ENCODE measurements at regions not wholly inside any gene's neighbourhood (a gene's known extent, or its start where the extent isn't known, plus 50 kb on each side); places are given as distances from the start of the nearest gene placed in this dataset.

DNA sequence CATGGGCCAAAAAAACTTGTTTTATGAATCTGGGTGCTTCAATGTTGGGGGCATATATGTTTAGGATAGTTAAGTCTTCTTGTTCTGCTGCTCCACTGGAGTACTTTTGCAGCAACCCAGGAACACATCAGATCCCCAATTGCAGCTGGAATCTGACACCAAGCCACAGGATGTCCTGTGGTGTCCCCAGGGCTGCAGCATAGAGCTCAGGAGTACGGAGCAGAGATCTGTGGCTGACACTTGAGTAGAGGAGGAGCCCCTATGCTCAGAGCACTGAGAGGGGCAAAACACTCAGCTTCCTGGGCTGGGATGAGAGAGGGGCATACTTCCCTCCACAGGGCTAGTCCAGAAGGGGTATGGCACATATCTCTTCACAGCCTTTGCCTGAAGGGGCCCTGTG, 138.9 kb upstream of the ERBB4 start:
- TF ChIP-seq POLR2AphosphoS5 (IDR thresholded peaks at IDR 0.05; ENCODE audit: low read depth) (no peak), CREB1 (CRISPR knock-in tag; IDR thresholded peaks at IDR 0.05; ENCODE audit: low read depth) (no peak)
- TF ChIP-seq, protein P1, sequence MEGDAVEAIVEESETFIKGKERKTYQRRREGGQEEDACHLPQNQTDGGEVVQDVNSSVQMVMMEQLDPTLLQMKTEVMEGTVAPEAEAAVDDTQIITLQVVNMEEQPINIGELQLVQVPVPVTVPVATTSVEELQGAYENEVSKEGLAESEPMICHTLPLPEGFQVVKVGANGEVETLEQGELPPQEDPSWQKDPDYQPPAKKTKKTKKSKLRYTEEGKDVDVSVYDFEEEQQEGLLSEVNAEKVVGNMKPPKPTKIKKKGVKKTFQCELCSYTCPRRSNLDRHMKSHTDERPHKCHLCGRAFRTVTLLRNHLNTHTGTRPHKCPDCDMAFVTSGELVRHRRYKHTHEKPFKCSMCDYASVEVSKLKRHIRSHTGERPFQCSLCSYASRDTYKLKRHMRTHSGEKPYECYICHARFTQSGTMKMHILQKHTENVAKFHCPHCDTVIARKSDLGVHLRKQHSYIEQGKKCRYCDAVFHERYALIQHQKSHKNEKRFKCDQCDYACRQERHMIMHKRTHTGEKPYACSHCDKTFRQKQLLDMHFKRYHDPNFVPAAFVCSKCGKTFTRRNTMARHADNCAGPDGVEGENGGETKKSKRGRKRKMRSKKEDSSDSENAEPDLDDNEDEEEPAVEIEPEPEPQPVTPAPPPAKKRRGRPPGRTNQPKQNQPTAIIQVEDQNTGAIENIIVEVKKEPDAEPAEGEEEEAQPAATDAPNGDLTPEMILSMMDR (conservative IDR thresholded peaks at IDR 0.05; ENCODE audit: low read depth in 2 of 2) = no peak
- TF ChIP-seq, protein P2, sequence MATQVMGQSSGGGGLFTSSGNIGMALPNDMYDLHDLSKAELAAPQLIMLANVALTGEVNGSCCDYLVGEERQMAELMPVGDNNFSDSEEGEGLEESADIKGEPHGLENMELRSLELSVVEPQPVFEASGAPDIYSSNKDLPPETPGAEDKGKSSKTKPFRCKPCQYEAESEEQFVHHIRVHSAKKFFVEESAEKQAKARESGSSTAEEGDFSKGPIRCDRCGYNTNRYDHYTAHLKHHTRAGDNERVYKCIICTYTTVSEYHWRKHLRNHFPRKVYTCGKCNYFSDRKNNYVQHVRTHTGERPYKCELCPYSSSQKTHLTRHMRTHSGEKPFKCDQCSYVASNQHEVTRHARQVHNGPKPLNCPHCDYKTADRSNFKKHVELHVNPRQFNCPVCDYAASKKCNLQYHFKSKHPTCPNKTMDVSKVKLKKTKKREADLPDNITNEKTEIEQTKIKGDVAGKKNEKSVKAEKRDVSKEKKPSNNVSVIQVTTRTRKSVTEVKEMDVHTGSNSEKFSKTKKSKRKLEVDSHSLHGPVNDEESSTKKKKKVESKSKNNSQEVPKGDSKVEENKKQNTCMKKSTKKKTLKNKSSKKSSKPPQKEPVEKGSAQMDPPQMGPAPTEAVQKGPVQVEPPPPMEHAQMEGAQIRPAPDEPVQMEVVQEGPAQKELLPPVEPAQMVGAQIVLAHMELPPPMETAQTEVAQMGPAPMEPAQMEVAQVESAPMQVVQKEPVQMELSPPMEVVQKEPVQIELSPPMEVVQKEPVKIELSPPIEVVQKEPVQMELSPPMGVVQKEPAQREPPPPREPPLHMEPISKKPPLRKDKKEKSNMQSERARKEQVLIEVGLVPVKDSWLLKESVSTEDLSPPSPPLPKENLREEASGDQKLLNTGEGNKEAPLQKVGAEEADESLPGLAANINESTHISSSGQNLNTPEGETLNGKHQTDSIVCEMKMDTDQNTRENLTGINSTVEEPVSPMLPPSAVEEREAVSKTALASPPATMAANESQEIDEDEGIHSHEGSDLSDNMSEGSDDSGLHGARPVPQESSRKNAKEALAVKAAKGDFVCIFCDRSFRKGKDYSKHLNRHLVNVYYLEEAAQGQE (IDR thresholded peaks at IDR 0.05; ENCODE audit: unreplicated experiment) = no peak

Measured in GM23338 (cell line).